ENCODE measurements at regions not wholly inside any gene's neighbourhood (a gene's known extent, or its start where the extent isn't known, plus 50 kb on each side); places are given as distances from the start of the nearest gene placed in this dataset.

DNA sequence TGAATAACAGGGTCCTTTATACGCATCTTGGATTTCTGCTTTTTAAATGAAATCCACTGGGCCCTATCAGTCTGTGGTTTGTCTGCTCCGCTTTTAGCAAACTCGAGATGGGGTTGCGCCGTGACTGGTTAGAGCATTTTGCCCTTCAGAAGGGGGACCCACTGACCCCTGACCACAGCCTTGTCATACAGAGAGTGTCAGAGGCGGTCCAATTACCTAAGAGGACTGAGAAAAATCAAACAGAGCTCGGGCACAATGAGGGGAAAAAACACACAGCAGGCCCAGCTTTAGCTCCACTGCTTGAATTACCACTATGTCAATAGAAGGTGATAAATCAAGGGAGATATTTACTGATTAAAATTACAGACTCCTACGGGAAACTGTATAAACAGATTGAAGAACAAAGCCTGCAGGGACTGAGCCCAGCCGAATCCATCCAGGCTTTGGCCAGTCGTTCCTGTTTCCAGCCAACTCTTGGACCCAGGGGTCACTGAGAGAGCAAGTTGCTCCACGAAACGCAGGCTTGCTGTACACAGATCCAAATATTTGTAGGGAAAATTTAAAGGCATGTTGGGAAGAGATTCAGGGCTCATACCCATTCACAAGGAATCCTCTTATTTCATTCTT, 131.9 kb upstream of the ZFHX3 start:
- TF ChIP-seq POLR2AphosphoS5 (IDR thresholded peaks at IDR 0.05) (no peak), POLR2A (IDR thresholded peaks at IDR 0.05) (no peak)
- TF ChIP-seq, protein P1, sequence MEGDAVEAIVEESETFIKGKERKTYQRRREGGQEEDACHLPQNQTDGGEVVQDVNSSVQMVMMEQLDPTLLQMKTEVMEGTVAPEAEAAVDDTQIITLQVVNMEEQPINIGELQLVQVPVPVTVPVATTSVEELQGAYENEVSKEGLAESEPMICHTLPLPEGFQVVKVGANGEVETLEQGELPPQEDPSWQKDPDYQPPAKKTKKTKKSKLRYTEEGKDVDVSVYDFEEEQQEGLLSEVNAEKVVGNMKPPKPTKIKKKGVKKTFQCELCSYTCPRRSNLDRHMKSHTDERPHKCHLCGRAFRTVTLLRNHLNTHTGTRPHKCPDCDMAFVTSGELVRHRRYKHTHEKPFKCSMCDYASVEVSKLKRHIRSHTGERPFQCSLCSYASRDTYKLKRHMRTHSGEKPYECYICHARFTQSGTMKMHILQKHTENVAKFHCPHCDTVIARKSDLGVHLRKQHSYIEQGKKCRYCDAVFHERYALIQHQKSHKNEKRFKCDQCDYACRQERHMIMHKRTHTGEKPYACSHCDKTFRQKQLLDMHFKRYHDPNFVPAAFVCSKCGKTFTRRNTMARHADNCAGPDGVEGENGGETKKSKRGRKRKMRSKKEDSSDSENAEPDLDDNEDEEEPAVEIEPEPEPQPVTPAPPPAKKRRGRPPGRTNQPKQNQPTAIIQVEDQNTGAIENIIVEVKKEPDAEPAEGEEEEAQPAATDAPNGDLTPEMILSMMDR (IDR thresholded peaks at IDR 0.05 in 8 of 11, conservative IDR thresholded peaks at IDR 0.05 in 3 of 11): no peak

Measured in spleen (tissue), 7 donors.